H1 (cell line): ENCODE measurements at regions not wholly inside any gene's neighbourhood (a gene's known extent, or its start where the extent isn't known, plus 50 kb on each side); places are given as distances from the start of the nearest gene placed in this dataset.

Source experiments
- BRCA1 ChIP-seq: IDR thresholded peaks from 2 replicates; pipeline ENCODE4 v1.6.1; 2012; ENCODE audit warnings: low read depth, low read length, improper control_type of control experiment
- CBX5 ChIP-seq: fragments of 300-800, 300-1000 bp; sonication (generic); IDR thresholded peaks from 2 replicates; pipeline ENCODE4 v1.7.1; 2016; ENCODE audit warnings: antibody characterized with exemption, low read length, low read depth
- CREB1 ChIP-seq: IDR thresholded peaks from 2 replicates; pipeline ENCODE4 v1.6.1; 2012; ENCODE audit warnings: inconsistent platforms
- GTF2F1 ChIP-seq: IDR thresholded peaks from 2 replicates; pipeline ENCODE4 v1.6.1; 2012; ENCODE audit warnings: low read depth, low read length, improper control_type of control experiment, borderline replicate concordance
- HDAC2 ChIP-seq, 2 experiments: fragments of 300-600 bp in 1 of 2; sonication (generic) in 1 of 2; IDR thresholded peaks; 2 replicates each; pipeline ENCODE4 v1.6.1; 2011 to 2012; ENCODE audit warnings: low read depth in 2 of 2, low read length in 2 of 2, mild to moderate bottlenecking in 2 of 2, moderate library complexity in 2 of 2, borderline replicate concordance in 1 of 2, inconsistent platforms in 1 of 2
- JUND ChIP-seq: IDR thresholded peaks from 2 replicates; pipeline ENCODE4 v1.6.1; 2011; ENCODE audit warnings: mild to moderate bottlenecking, improper control_type of control experiment, low read length
- SAP30 ChIP-seq: fragments of 300-600 bp; sonication (generic); IDR thresholded peaks from 2 replicates; pipeline ENCODE4 v1.7.1; 2012; ENCODE audit warnings: low read length, moderate library complexity, mild to moderate bottlenecking, inconsistent platforms; ENCODE audit not compliant: insufficient read depth, insufficient replicate concordance
- TF ChIP-seq, protein P1 (sequence below): fragments of 300-600 bp; sonication (generic); IDR thresholded peaks from 2 replicates; pipeline ENCODE4 v1.7.1; 2012; ENCODE audit warnings: low read length, moderate library complexity, mild to moderate bottlenecking, inconsistent platforms; ENCODE audit not compliant: insufficient replicate concordance

DNA sequence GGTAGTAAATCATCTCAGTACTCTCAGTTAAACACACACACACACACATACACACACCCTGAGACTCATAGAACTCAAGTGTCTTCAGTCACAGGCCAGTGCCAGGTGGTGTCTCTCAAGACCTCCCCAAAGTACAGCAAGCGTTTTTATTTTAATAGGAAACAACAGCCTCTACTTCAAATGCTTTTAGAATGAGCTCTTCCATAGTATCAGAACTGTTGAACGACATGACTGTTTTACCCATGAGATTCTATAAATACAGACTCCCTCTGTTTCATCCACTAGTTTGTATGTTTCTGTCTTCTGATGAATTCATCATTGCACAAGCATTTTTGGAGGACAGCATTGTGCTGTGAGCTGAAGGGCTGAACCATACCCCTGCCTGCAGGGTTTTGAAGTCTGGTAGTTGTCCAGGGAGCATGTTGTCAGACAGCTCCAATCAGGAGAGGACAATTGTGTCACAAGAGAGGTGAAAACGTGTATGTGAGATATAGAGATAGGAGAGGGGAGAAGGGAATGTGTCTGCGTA lies 201.0 kb upstream of the BCL6 start (continued):
- TF ChIP-seq, protein P1, sequence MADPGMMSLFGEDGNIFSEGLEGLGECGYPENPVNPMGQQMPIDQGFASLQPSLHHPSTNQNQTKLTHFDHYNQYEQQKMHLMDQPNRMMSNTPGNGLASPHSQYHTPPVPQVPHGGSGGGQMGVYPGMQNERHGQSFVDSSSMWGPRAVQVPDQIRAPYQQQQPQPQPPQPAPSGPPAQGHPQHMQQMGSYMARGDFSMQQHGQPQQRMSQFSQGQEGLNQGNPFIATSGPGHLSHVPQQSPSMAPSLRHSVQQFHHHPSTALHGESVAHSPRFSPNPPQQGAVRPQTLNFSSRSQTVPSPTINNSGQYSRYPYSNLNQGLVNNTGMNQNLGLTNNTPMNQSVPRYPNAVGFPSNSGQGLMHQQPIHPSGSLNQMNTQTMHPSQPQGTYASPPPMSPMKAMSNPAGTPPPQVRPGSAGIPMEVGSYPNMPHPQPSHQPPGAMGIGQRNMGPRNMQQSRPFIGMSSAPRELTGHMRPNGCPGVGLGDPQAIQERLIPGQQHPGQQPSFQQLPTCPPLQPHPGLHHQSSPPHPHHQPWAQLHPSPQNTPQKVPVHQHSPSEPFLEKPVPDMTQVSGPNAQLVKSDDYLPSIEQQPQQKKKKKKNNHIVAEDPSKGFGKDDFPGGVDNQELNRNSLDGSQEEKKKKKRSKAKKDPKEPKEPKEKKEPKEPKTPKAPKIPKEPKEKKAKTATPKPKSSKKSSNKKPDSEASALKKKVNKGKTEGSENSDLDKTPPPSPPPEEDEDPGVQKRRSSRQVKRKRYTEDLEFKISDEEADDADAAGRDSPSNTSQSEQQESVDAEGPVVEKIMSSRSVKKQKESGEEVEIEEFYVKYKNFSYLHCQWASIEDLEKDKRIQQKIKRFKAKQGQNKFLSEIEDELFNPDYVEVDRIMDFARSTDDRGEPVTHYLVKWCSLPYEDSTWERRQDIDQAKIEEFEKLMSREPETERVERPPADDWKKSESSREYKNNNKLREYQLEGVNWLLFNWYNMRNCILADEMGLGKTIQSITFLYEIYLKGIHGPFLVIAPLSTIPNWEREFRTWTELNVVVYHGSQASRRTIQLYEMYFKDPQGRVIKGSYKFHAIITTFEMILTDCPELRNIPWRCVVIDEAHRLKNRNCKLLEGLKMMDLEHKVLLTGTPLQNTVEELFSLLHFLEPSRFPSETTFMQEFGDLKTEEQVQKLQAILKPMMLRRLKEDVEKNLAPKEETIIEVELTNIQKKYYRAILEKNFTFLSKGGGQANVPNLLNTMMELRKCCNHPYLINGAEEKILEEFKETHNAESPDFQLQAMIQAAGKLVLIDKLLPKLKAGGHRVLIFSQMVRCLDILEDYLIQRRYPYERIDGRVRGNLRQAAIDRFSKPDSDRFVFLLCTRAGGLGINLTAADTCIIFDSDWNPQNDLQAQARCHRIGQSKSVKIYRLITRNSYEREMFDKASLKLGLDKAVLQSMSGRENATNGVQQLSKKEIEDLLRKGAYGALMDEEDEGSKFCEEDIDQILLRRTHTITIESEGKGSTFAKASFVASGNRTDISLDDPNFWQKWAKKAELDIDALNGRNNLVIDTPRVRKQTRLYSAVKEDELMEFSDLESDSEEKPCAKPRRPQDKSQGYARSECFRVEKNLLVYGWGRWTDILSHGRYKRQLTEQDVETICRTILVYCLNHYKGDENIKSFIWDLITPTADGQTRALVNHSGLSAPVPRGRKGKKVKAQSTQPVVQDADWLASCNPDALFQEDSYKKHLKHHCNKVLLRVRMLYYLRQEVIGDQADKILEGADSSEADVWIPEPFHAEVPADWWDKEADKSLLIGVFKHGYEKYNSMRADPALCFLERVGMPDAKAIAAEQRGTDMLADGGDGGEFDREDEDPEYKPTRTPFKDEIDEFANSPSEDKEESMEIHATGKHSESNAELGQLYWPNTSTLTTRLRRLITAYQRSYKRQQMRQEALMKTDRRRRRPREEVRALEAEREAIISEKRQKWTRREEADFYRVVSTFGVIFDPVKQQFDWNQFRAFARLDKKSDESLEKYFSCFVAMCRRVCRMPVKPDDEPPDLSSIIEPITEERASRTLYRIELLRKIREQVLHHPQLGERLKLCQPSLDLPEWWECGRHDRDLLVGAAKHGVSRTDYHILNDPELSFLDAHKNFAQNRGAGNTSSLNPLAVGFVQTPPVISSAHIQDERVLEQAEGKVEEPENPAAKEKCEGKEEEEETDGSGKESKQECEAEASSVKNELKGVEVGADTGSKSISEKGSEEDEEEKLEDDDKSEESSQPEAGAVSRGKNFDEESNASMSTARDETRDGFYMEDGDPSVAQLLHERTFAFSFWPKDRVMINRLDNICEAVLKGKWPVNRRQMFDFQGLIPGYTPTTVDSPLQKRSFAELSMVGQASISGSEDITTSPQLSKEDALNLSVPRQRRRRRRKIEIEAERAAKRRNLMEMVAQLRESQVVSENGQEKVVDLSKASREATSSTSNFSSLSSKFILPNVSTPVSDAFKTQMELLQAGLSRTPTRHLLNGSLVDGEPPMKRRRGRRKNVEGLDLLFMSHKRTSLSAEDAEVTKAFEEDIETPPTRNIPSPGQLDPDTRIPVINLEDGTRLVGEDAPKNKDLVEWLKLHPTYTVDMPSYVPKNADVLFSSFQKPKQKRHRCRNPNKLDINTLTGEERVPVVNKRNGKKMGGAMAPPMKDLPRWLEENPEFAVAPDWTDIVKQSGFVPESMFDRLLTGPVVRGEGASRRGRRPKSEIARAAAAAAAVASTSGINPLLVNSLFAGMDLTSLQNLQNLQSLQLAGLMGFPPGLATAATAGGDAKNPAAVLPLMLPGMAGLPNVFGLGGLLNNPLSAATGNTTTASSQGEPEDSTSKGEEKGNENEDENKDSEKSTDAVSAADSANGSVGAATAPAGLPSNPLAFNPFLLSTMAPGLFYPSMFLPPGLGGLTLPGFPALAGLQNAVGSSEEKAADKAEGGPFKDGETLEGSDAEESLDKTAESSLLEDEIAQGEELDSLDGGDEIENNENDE, result no peak
- TF ChIP-seq GTF2F1, result no peak
- no peak for TF ChIP-seq CBX5
- TF ChIP-seq JUND, result no peak
- no peak for TF ChIP-seq SAP30
- TF ChIP-seq BRCA1, result no peak
- TF ChIP-seq CREB1, result no peak
- TF ChIP-seq HDAC2 (IDR thresholded peaks at IDR 0.05; ENCODE audit: borderline replicate concordance in 1 of 2, low read depth in 2 of 2, low read length in 2 of 2), result no peak
